K562 (cell line): ENCODE measurements at regions not wholly inside any gene's neighbourhood (a gene's known extent, or its start where the extent isn't known, plus 50 kb on each side); places are given as distances from the start of the nearest gene placed in this dataset.
"Not testable (repeated sequence)": the region's sequence is repeated elsewhere in the genome, so short reads cannot be mapped to it uniquely, and the experiment has no call there.

Experiments
- ATAC-seq: fragments of 200-7000 bp; cut with Tn5 transposase; 3 replicates; pipeline ENCODE4 v1.9.1; 2020; ENCODE audit warnings: moderate library complexity
- BruUV-seq: library from RNA; stranded (reverse); fragments of 400-500 nt; replicated peaks from 2 replicates; lab custom pipeline; 2021; lab: Mats Ljungman, UMichigan
- CTCF ChIA-PET: fragments of 300-600 bp; formaldehyde crosslinking; extraction: SDS; loops from one replicate; lab custom pipeline; 2021; ENCODE audit warnings: low intra/inter-chr PET ratio; lab: Yijun Ruan, JAX
- POLR2A ChIA-PET: fragments of 300-600, 350-650 bp; sonication (Branson Sonifier 250); formaldehyde crosslinking; extraction: SDS; loops from one replicate; lab custom pipeline; 2021; ENCODE audit warnings: antibody characterized with exemption, inconsistent platforms; lab: Yijun Ruan, JAX
- DNase-seq, 4 experiments: peaks; one replicate each; pipeline versions ENCODE4 v3.0.0 to v3.0.0-alpha.2; 2011 to 2018; ENCODE audit warnings: low spot score in 3 of 4, mixed read lengths in 3 of 4; ENCODE audit errors: extremely low read depth in 1 of 4
- FAIRE-seq: peaks from 2 replicates; lab custom pipeline; 2011; peaks lifted over from hg19 to GRCh38; lab: Jason Lieb, UNC
- H2AFZ ChIP-seq: 2 replicates; pipeline ENCODE4 v1.6.0; 2011; ENCODE audit warnings: low read depth, low read length, control low read depth, inconsistent platforms
- H3K27ac ChIP-seq: fragments of 200-600 bp; 3 replicates; pipeline ENCODE4 v1.8.0; 2011; ENCODE audit warnings: low read depth, mild to moderate bottlenecking, control low read depth, inconsistent platforms, low read length, moderate library complexity, mixed read lengths; ENCODE audit errors: extremely low read depth
- H3K27me3 ChIP-seq, 2 experiments: fragments of 300-600 bp in 1 of 2; 2 replicates in 1 of 2; 3 replicates in 1 of 2; pipeline versions ENCODE4 v1.6.0 to v1.8.0; 2011; ENCODE audit warnings: inconsistent platforms in 2 of 2, low read length in 2 of 2, mild to moderate bottlenecking in 1 of 2, mixed read lengths in 1 of 2, moderate library complexity in 1 of 2; ENCODE audit not compliant: control insufficient read depth in 2 of 2, insufficient read depth in 2 of 2
- H3K36me3 ChIP-seq: fragments of 300-600 bp; 3 replicates; pipeline ENCODE4 v1.8.0; 2011; ENCODE audit warnings: mild to moderate bottlenecking, low read length, inconsistent platforms; ENCODE audit not compliant: control insufficient read depth, insufficient read depth
- H3K4me1 ChIP-seq, 2 experiments: fragments of 200-600 bp in 1 of 2; replicated peaks in 1 of 2; 2 replicates in 1 of 2; 3 replicates in 1 of 2; pipeline versions ENCODE4 v1.5.1 to v1.8.0; 2011; ENCODE audit warnings: inconsistent platforms in 2 of 2, low read length in 2 of 2, mild to moderate bottlenecking in 1 of 2, mixed read lengths in 1 of 2, moderate library complexity in 1 of 2; ENCODE audit not compliant: control insufficient read depth in 2 of 2, insufficient read depth in 2 of 2
- H3K4me2 ChIP-seq: 2 replicates; pipeline ENCODE4 v1.6.1; 2011; ENCODE audit warnings: low read length, control low read depth, inconsistent platforms, mixed read lengths; ENCODE audit not compliant: insufficient read depth
- H3K4me3 ChIP-seq: fragments of 200-600 bp; sonication (generic), shearing (Covaris generic); 2 replicates; pipeline ENCODE4 v1.5.1; 2016; ENCODE audit warnings: control low read depth, inconsistent platforms
- H3K79me2 ChIP-seq: fragments of 200-600 bp; 3 replicates; pipeline ENCODE4 v1.8.0; 2011; ENCODE audit warnings: low read length, inconsistent platforms; ENCODE audit not compliant: control insufficient read depth, insufficient read depth
- H3K9ac ChIP-seq, 2 experiments: 2 replicates each; pipeline versions ENCODE4 v1.6.0 to v1.6.1; 2011; ENCODE audit warnings: low read depth in 2 of 2, low read length in 2 of 2, control low read depth in 1 of 2, inconsistent platforms in 1 of 2, mild to moderate bottlenecking in 1 of 2, mixed read lengths in 1 of 2; ENCODE audit not compliant: insufficient read depth in 1 of 2
- H3K9me1 ChIP-seq: one replicate; pipeline ENCODE4 v1.6.0; 2011; ENCODE audit warnings: inconsistent platforms, mild to moderate bottlenecking, low read length, moderate library complexity; ENCODE audit not compliant: control insufficient read depth, insufficient read depth
- H3K9me3 ChIP-seq: replicated peaks from 2 replicates; pipeline ENCODE4 v1.5.1; 2011; ENCODE audit warnings: low read depth, low read length, inconsistent platforms; ENCODE audit not compliant: control insufficient read depth, insufficient read depth
- H4K20me1 ChIP-seq: replicated peaks from 2 replicates; pipeline ENCODE4 v1.6.1; 2011; ENCODE audit warnings: low read length, inconsistent platforms, mixed read lengths; ENCODE audit not compliant: control insufficient read depth, insufficient read depth
- CXXC5 ChIP-seq: fragments of 250-450 bp; sonication (Bioruptor Pico); IDR thresholded peaks from 2 replicates; pipeline ENCODE4 v1.8.0; 2022; ENCODE audit warnings: inconsistent platforms, mild to moderate bottlenecking, moderate library complexity
- GTF2E2 ChIP-seq: fragments of 200-800 bp; sonication (Bioruptor generic); IDR thresholded peaks from 2 replicates; pipeline ENCODE4 v1.6.1; 2016; ENCODE audit warnings: missing genetic modification characterization, missing compliant biosample characterization
- KAT8 ChIP-seq: fragments of 450-650 bp; IDR thresholded peaks from 2 replicates; pipeline ENCODE4 v1.6.1; 2016; ENCODE audit warnings: low read depth, mild to moderate bottlenecking
- MAFK ChIP-seq: IDR thresholded peaks from 2 replicates; pipeline ENCODE4 v1.6.1; 2011; ENCODE audit warnings: low read length, improper control_type of control experiment
- TAF1 ChIP-seq: IDR thresholded peaks from 2 replicates; pipeline ENCODE4 v1.6.1; 2011; ENCODE audit warnings: mild to moderate bottlenecking, low read length, moderate library complexity; ENCODE audit not compliant: insufficient read depth, control insufficient read depth, severe bottlenecking; ENCODE audit errors: extremely low read depth
- ZNF263 ChIP-seq: sonication (generic); formaldehyde crosslinking; IDR thresholded peaks from 2 replicates; pipeline ENCODE4 v1.8.0; 2022; ENCODE audit warnings: mild to moderate bottlenecking, missing genetic modification reagents, borderline replicate concordance
- WGBS: fragments of 100-300 bp; shearing (Covaris generic); methylation state at CpG from one replicate; pipeline ENCODE4 v1.1.6; 2016; ENCODE audit warnings: low coverage, mixed read lengths; ENCODE audit not compliant: insufficient coverage; ENCODE audit errors: missing lambda C conversion rate; 5-methylcytosine and 5-hydroxymethylcytosine counted together
- in situ Hi-C: fragments of 300-500 bp; cut with MboI; formaldehyde crosslinking; loops from 4 replicates; pipeline ENCODE4 v1.15.0; 2018; ENCODE audit warnings: inconsistent platforms, mixed read lengths
- intact Hi-C: fragments of 100-400 bp; cut with micrococcal nuclease; formaldehyde crosslinking; loops from 2 replicates; pipeline ENCODE4 v1.14.2; 2022
- TF ChIP-seq, protein P1 (sequence below), 2 experiments: fragments of 450-650 bp in 1 of 2; IDR thresholded peaks; 2 replicates each; pipeline ENCODE4 v1.6.1; 2011 to 2017; ENCODE audit warnings: low read depth in 2 of 2, antibody characterized with exemption in 1 of 2, borderline replicate concordance in 1 of 2, low read length in 1 of 2, mild to moderate bottlenecking in 1 of 2, mixed read lengths in 1 of 2; ENCODE audit not compliant: control insufficient read depth in 1 of 2
- TF ChIP-seq, protein P2 (sequence below): fragments of 250-450 bp; sonication (Bioruptor Pico); IDR thresholded peaks from 2 replicates; pipeline ENCODE4 v1.5.0; 2021; ENCODE audit warnings: mild to moderate bottlenecking, borderline replicate concordance
- TF ChIP-seq, protein P3 (sequence below): fragments of 250-450 bp; sonication (Bioruptor Pico); IDR thresholded peaks from 2 replicates; pipeline ENCODE4 v1.5.0; 2020; ENCODE audit warnings: mild to moderate bottlenecking

DNA sequence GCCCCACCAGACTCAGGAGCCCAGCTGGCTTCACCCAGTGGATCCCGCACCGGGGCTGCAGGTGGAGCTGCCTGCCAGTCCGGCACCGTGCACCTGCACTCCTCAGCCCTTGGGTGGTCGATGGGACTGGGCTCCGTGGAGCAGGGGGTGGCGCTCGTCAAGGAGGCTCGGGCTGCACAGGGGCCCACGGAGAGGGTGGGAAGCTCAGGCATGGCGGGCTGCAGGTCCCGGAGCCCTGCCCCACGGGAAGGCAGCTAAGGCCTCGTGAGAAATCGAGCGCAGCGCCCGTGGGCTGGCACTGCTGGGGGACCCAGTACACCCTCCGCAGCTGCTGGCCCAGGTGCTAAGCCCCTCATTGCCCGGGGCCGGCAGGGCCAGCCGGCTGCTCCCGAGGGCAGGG lies 766.1 kb downstream of the RAPGEF2 start:
- intact Hi-C loops, H3K27ac ChIP-seq, ATAC-seq, FAIRE-seq, H3K79me2 ChIP-seq, H3K36me3 ChIP-seq, in situ Hi-C loops, H3K4me2 ChIP-seq, H3K9me1 ChIP-seq, H2AFZ ChIP-seq, H3K4me1 ChIP-seq, DNase-seq, H3K9me3 ChIP-seq, H3K4me3 ChIP-seq, BruUV-seq, H3K9ac ChIP-seq, H3K27me3 ChIP-seq, CTCF ChIA-PET, POLR2A ChIA-PET, H4K20me1 ChIP-seq: not testable (repeated sequence)
- WGBS, result no CpG with 5 or more reads among the region's 23 CpGs

DNA sequence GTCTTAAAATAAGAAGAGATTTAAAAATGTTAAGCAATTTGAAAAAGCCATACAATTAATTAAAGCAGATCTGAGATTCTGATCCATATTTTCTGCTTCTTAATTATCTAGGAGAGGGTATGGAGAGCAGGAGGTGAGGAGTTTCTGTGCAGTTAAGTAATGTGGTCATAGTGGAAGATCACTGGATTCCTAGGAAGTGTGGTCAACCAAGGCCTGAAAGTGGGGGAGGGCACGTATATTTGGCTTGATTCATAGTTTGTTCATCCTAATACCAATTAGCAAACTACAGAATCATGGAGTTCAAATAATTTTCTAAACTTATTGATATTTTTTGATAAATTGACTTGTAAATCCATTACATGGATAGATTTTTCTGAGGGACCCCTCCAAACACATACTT lies 768.3 kb downstream of the RAPGEF2 start:
- no peaks in the 10 kb centered on the region for H3K9me1 ChIP-seq
- H4K20me1 ChIP-seq, result no peaks in the 10 kb centered on the region
- no peak overlapping the region for H3K4me3 ChIP-seq
- DNase-seq, result no peak
- BruUV-seq, result no TSS peak
- 0% methylated on average over 1 of the region's 1 CpG for WGBS
- H3K9ac ChIP-seq, result no peak overlapping the region
- no peaks in the 10 kb centered on the region for H3K9me3 ChIP-seq
- H3K79me2 ChIP-seq, result no peaks in the 10 kb centered on the region
- FAIRE-seq, result no peak
- in situ Hi-C loops (no loop called here), intact Hi-C loops (no loop called here)
- ChIA-PET CTCF (no interaction called here), POLR2A (no interaction called here)
- H2AFZ ChIP-seq, result no peak overlapping the region
- H3K4me2 ChIP-seq, result no peak overlapping the region
- ATAC-seq, result no peak
- H3K36me3 ChIP-seq, result no peaks in the 10 kb centered on the region
- no peaks in the 10 kb centered on the region for H3K4me1 ChIP-seq
- H3K27me3 ChIP-seq, result no peaks in the 10 kb centered on the region
- no peak overlapping the region for H3K27ac ChIP-seq
- TF ChIP-seq CXXC5 (CRISPR knock-in tag) (no peak), GTF2E2 (tag) (no peak), MAFK (no peak), KAT8 (no peak), ZNF263 (CRISPR knock-in tag) (no peak), TAF1 (no peak)
- TF ChIP-seq, protein P1, sequence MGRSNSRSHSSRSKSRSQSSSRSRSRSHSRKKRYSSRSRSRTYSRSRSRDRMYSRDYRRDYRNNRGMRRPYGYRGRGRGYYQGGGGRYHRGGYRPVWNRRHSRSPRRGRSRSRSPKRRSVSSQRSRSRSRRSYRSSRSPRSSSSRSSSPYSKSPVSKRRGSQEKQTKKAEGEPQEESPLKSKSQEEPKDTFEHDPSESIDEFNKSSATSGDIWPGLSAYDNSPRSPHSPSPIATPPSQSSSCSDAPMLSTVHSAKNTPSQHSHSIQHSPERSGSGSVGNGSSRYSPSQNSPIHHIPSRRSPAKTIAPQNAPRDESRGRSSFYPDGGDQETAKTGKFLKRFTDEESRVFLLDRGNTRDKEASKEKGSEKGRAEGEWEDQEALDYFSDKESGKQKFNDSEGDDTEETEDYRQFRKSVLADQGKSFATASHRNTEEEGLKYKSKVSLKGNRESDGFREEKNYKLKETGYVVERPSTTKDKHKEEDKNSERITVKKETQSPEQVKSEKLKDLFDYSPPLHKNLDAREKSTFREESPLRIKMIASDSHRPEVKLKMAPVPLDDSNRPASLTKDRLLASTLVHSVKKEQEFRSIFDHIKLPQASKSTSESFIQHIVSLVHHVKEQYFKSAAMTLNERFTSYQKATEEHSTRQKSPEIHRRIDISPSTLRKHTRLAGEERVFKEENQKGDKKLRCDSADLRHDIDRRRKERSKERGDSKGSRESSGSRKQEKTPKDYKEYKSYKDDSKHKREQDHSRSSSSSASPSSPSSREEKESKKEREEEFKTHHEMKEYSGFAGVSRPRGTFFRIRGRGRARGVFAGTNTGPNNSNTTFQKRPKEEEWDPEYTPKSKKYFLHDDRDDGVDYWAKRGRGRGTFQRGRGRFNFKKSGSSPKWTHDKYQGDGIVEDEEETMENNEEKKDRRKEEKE (IDR thresholded peaks at IDR 0.05; ENCODE audit: borderline replicate concordance in 1 of 2, control insufficient read depth in 1 of 2, low read depth in 2 of 2, low read length in 1 of 2), result no peak
- TF ChIP-seq, protein P2, sequence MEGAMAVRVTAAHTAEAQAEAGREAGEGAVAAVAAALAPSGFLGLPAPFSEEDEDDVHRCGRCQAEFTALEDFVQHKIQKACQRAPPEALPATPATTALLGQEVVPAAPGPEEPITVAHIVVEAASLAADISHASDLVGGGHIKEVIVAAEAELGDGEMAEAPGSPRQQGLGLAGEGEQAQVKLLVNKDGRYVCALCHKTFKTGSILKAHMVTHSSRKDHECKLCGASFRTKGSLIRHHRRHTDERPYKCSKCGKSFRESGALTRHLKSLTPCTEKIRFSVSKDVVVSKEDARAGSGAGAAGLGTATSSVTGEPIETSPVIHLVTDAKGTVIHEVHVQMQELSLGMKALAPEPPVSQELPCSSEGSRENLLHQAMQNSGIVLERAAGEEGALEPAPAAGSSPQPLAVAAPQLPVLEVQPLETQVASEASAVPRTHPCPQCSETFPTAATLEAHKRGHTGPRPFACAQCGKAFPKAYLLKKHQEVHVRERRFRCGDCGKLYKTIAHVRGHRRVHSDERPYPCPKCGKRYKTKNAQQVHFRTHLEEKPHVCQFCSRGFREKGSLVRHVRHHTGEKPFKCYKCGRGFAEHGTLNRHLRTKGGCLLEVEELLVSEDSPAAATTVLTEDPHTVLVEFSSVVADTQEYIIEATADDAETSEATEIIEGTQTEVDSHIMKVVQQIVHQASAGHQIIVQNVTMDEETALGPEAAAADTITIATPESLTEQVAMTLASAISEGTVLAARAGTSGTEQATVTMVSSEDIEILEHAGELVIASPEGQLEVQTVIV (CRISPR knock-in tag), result no peak
- TF ChIP-seq, protein P3, sequence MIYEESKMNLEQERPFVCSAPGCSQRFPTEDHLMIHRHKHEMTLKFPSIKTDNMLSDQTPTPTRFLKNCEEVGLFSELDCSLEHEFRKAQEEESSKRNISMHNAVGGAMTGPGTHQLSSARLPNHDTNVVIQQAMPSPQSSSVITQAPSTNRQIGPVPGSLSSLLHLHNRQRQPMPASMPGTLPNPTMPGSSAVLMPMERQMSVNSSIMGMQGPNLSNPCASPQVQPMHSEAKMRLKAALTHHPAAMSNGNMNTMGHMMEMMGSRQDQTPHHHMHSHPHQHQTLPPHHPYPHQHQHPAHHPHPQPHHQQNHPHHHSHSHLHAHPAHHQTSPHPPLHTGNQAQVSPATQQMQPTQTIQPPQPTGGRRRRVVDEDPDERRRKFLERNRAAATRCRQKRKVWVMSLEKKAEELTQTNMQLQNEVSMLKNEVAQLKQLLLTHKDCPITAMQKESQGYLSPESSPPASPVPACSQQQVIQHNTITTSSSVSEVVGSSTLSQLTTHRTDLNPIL (CRISPR knock-in tag), result no peak
